ENCODE measurements at regions not wholly inside any gene's neighbourhood (a gene's known extent, or its start where the extent isn't known, plus 50 kb on each side); places are given as distances from the start of the nearest gene placed in this dataset.

DNA sequence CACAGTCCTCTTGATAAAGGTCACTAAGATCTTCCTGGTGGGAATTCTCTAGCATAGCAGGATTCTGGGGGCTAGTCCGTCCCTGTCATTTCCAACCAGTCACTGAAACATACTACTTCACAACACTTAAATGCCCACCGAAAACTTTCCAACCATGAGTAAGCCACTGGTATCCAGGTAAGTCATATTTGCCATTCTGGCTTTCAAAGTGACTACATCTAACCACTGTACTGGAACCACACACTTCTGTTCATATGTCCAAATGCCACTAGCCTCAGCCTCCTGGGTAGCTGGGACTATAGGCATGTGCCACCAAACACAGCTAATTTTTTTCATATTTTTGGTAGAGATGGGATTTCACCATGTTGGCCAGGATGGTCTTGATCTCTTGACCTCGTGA, 64.3 kb upstream of the VANGL1 start:
- DNase-seq (ENCODE audit: low spot score), result no peak

DNA sequence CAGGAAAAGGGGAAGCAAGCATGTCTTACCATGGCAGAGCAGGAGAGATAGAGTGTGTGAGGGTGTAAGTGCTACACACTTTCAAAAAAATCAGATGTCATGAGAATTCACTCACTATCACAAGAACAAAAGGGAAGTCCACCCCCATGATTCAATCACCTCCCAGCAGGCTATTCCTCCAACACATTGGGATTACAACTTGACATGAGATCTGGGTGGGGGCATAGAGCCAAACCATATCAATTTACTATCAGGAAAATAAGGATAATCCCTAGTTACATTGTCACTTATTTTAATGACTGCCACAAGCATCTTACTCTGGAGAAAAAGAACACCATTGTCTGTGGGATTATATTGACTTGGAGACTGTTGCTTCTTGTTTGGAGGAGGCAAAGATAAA, 66.1 kb upstream of the VANGL1 start:
- no peak for DNase-seq (ENCODE audit: low spot score)

DNA sequence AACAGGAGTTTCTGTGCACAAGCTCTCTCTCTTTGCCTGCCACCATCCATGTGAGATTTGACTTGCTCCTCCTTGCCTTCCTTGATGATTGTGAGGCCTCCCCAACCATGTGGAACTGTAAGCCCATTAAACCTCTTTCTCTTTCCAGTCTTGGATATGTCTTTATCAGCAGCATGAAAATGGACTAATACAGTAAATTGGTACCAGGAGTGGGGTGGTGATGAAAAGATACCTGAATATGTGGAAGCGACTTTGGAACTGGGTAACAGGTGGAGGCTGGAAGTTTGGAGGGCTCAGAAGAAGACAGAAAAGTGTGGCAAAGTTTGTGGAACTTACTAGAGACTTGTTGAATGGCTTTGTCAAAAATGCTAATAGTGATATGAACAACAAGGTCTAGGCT, 69.1 kb upstream of the VANGL1 start:
- DNase-seq (ENCODE audit: low spot score), result no peak

DNA sequence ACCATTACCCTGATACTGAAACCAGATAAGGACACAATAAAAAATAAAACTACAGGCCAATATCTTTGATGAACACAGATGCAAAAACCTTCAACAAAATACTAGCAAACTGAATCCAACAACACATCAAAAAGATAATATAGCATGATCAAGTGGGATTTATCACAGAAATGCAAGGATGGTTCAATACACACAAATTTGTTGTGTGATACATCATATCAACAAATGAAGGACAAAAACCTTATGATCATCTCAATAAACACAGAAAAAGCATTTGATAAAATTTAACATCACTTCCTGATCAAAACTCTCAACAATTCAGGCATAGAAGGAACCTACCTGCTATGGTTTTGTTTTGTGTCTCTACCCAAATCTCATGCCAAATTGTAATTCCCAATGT, 74.3 kb upstream of the VANGL1 start:
- DNase-seq (ENCODE audit: low spot score), result no peak

DNA sequence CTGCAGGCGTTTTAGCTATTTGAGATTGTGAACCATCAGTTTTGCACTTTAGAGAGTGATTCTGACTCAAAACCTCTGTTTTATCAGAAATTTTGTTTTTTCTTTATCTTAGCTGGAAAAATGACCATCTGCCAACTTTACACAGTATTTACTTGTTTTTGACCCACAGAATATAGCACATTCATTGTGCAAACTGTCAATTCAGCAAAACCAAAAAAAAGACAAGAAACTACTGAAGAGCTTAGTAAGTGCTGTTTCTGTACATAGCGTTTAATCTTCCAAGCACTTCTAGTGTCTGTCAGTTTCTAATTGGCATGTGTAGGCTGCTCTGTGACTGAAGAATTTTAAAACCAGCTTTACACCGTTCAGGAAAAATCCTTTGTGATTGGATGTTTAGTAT, 76.0 kb upstream of the VANGL1 start:
- no peak for DNase-seq (ENCODE audit: low spot score)

DNA sequence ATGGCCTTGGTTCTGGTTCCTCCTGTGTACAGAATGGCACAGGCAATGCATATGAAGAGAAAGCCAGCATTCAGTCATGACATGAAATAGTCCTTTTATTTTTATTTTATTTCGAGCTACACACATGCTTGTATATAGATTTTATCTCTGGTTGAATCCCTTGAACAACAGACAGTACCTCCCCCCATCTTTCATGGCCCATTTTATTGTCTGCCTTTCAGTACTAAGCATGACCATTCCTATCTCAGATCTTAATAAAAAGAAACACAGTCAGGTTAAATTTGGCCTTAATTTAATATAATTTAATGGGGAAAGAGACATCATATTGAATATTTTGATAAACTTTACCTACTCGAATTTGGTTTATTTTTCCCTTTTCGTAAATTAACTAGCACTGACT, 76.4 kb upstream of the VANGL1 start:
- no peak for DNase-seq (ENCODE audit: low spot score)

DNA sequence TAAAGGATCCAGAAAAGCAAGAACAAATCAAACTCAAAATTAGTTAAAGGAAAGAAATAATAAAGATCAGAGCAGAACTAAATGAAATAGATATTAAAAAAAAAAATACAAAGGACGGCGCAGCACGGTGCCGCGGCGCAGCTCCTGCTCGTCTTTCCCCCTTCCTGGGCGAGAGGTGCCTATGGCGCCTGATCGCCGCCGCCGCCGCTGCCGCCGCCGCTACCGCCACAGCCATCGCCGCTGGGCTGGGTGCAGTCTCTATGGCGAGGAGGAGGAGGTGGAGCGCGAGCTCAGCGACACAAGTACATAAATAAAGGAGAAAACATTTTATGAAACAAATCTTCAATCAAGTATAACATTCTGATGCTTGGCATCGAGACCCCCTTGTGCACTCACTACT, 77.6 kb upstream of the VANGL1 start:
- no peak for DNase-seq (ENCODE audit: low spot score)

DNA sequence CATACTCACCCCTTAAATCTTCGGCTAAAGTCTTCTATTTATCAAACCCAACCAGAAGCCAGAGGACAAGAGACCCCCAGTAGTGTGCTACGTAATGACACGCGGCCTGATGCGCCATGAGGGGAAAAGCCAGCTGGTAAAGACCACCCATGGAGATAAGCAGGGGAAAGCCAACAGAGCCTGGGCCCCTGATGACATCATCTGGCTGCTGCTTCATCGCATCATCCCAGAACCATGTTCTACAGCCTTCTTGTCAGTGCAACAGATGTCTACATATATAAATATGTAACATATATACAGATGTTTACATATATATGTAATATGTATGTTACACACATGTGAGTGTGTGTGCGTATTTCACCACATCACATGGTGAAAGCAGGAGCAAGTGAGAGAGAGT, 81.7 kb upstream of the VANGL1 start:
- DNase-seq (ENCODE audit: low spot score), result no peak

DNA sequence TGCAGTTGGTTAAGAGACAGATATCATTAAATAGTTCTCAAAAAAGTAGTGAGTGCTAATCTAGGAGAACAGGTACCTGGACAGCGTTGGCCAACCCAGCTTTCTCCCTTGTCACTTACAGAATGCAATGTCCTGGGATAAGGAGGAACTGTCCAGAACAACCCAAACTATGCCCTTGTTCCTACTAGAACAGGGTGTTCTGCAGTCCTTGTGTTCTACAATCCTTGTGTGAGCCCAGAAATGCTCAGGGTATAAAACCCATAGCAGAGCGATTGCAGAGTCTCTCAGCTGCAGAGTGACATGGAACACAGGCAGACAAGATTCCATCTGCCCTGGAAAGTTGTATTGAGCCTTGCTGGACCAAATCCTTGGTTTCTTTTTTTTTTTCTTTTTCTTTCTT, 83.5 kb upstream of the VANGL1 start:
- DNase-seq (ENCODE audit: low spot score), result no peak

DNA sequence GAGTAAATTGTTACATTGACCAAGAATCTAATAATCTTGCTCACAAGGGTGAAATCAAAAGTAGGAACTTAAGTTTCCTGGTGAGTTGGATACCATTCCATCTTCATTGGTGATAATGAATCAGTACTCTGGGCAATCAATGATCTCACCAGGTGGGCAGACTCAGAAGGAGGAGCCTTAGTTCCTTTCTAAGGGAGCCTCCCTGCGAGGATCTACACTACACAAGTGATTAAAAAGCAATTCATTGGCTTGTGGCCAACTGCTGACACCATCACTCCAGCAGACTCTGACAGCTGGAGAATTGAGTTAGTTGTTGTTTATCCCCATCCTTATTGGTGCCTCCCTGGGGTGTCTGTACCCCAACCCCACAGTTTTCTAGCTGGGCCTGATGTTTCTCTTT, 84.1 kb upstream of the VANGL1 start:
- peak; percentile 8 for DNase-seq (ENCODE audit: low spot score)

DNA sequence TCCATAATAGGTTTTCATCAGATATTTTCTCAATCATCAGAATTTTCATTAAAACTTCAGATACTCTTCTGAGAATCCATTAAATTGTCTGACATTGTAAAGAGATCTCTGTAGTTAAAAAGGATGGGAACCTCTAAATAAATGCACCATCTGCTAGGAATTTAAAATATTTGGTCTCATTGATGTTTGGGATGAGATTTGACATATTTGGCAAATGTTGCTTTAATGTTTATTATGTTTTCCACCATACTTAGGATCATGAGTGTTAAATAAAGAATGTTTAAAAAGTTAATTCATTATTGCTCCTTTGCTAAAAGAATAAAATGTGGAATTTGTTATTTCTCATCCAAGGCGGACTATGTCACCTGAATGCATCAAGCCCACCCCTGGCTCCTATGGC, 85.5 kb upstream of the VANGL1 start:
- no peak for DNase-seq (ENCODE audit: low spot score)

DNA sequence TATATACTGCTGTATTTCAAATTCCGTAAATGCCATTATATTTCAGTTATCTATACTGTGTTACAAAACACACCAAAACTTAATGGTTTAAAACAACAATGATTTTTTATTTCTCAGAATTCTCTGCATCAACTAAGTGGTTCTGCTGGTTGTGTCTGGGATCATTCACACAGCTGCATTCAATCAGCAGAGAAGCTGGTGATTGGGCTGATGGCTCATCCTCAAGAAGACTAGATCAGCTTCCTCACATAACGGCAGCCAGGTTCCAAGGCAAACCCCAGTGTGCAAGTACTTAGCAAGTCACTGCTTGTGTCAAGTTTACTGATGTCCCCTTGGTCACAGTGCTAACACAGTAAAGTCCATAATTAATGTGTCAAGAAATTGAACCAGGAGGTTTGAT, 86.3 kb upstream of the VANGL1 start:
- no peak for DNase-seq (ENCODE audit: low spot score)

DNA sequence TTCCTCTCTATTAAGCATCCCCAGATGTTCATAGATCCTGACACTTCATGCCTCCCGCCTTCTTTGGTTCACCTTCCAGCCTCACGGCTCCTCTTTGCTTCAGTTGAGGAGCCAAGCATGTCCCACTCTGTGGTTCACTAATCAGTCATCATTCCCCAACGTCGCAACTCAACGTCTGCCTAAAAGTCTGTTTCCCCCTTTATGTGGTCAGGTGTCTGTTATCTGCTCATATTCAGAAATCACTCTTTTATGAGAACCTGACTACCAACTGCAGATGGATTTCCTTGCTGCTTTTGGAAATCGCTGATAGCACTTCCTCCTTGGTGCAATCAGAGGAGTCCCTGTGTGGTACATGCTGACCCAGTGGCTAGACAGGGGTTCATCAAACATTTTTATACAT, 94.1 kb upstream of the VANGL1 start:
- no peak for DNase-seq (ENCODE audit: low spot score)

DNA sequence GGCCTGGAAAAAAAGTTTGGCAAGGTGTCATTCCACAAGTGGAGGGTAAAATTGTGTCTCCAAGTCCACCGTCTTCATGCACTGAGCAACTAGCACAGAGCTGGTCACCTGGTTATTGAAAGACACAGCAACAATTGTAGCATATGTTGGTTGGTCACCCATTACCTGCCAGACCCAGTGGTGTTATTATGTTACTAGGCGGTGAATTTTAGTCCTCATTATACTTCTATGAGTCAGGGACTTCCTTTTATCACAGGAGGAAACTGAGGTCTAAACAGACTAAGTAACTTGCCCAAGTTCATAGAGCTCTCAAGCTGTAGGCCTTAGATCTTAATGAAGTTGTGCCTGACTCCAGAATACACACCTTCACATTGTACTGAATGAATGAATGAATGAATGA, 94.9 kb upstream of the VANGL1 start:
- DNase-seq (ENCODE audit: low spot score), result no peak

DNA sequence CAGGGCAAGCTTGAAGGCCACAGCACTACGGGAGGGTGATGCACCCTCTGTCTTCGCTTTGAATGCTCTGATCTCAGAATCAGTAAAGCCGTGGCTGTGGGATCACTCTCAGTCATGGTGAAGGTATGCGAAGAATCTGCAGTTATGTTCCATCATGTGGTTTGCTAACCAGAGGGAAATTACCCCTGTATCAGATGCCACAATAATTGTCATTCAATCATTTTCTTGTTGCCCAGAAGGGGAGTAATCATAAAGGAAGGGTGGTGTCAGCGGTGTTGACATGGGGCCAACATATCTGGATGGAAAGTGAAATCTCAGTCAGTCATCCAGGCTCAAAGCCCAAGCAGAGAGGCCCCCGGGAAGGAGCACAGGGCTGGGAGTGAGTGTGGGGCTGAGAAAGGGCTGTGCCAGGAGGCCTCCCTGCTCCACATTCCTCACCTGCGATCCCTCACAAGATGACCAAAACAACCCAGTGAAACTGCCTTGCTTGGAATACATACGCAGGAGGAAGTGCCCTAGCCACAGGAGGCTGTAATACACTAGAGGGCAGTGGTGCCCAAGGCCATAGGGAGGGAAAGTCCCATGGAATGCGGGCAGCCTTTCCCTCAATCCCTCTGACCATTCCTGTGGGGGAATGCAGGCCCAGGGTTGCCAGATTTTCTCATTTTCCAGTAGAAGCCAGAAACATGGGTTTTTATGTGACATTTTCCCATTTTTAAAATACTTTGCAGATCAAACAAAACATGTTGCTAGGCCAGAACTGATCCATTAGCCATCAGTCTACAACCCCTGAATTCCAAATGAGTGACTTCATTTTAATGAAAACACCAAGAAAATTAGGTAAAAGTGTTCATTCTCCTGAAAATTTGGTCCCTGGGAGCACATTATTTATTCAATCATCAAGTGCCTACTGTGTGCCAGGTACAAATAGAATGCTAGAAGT, 95.7 kb upstream of the VANGL1 start:
- DNase-seq (ENCODE audit: low spot score), result peak; percentile 75

DNA sequence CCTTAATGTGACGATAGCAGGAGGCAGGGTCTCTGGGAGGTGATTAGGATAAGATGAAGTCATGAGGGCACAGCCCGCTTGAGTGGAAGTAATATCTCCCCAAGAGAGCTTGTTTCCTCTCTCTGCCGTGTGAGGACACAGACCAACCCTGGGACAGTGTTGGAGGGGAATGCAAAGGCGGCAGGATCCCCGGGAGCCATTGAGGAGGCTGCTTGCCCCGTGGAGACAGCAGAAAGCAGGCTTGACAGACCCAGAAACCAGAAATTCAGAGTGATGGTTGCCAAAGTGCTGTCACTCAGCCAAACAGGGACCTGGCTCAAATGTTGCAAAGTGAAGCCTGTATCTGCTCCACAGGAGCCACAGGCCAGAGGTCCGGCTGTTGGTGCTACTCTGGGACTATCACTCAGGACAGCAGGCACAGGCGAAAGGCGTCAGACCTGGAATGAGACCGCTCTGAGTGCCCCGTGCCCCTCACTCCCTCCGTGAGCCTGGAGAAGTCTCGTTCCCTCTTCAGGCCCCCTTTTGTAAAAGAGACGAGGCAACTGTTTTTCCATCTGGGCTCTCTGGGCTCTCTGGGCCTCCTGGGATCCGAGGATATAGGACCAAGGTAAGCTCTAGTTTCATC, 96.6 kb upstream of the VANGL1 start:
- DNase-seq (ENCODE audit: low spot score), result no peak

DNA sequence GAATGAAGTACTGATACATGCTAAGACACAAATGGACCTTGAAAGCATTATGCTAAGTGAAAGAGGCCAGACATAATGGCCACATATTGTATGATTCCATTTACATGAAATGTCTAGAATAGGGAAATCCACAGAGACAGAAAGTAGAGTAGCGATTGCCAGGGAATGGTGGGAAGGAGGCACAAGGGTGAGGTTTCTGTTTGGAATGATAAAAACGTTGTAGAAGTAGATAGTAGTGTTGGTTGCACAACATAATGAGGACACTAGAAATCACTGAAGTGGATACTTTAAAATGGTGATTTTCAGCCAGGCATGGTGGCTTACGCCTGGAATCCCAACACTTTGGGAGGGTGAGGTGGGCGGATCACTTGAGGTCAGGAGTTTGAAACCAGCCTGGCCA, 97.6 kb upstream of the VANGL1 start:
- DNase-seq (ENCODE audit: low spot score), result no peak

DNA sequence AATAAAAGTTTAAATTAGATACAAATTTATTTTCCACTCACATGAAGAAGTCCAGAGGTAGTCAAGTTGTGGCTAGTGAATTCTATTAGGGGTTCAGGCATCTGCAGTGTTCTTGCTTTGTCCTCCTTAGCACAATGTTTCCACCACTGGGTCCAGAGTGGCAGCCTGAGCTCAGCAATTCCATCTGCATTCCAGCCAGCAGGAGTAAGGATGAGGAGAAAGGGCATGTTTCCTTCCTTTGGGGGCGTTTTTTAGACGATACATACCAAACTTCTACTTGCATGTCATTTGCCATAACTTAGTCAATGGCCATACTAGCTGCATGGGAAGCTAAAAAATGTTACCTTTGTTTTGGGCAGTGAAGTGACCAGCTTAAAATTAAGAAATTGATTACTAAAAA, 98.5 kb upstream of the VANGL1 start:
- no peak for DNase-seq (ENCODE audit: low spot score)

DNA sequence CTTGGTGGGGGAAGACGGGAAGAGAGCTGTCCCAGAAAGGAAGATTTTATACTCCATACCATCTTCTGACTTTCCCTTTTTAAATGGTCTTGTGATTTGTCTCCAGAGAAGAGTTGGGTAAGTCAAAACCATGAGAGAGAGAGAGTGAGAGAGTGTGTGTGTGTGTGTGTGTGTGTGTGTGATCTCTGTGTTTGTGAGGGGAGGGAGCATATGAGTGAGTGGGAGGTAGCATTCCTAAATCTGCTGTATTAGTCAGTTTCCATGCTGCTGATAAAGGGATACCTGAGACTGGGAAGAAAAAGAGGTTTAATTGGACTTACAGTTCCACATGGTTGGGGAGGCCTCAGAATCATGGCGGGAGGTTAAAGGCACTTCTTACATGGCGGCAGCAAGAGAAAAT, 102.0 kb upstream of the VANGL1 start:
- no peak for DNase-seq (ENCODE audit: low spot score)

DNA sequence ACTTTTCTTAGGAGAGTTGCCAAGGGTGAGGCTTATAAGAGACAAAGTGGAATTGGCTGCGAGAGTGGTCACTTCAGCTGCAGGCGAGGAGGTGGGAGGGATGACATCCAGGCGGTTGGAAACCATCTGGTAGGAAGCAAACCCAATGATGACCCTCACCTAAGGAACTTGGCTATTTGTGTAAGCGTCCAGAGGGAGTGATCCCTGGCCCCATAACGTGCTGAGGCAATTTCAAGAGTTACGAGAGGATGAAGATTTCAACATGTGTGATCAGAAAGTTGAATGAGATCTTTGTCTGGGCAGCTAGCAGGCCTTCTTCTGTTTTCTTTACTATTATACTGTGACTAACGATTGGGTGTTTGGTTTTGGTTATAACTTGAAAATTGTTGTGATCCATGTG, 102.7 kb upstream of the VANGL1 start:
- no peak for DNase-seq (ENCODE audit: low spot score)

DNA sequence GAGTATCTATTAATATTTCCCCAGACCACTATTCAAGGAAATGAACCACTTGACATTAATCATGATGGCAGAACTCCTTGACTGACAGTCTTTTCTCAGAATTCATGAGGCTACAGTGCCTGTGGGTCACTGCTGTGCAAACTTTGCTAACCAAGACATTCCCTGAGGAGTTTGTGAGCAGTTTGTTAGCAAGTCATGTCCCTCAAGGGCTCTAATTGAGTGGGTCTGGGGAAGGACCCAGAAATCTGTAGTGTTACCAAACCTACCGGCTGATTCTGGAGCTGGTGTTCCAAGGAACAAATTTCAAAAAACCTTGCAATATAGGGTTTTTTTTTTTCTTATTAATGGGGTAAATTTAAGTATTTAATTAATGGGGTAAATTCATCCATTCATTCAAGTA, 103.2 kb upstream of the VANGL1 start:
- no peak for DNase-seq (ENCODE audit: low spot score)

DNA sequence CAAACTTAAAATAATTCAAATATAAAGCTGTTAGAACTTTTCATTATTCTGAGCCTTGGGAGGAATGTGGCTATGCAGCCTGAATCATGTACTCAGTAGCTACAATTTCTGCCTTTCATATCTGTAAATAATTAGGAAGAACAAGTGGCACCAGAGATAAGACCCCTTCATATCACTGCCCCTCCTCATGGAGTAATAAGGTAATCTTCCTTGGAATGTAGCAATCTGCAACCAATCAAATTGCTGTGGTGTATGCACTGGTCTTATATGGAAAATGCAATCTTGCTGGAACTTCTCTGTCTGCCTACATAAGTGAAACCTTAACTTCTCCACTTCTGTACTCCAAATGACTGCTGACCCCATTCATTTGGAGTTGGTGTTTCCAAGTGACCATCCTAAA, 104.4 kb upstream of the VANGL1 start:
- DNase-seq (ENCODE audit: low spot score), result no peak

DNA sequence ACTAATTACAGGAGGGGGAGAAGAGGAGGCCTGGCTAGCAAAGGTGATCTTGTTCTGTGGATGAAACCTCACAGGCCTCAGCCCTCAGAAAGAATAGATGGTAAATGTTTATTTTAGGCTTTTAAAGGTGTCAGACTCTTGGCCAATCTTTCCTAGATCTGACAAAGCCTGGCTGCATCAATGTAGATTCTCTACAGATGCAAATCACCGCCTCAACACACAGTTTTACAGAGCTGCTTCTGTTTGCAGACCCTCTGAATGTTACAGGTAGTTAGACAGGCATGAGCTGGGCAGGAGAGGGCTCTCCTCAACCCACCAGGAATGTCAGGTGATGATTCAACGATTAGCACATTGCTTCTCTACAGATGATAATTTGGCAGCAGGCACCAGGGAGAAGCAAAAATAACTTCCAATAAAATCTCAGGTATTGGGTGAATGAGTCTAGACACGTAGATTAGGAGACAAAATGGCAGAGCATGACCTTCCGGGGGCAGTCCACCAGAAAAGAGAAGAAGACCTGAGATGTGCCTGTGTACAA, 105.4 kb upstream of the VANGL1 start:
- DNase-seq (ENCODE audit: low spot score), result no peak

DNA sequence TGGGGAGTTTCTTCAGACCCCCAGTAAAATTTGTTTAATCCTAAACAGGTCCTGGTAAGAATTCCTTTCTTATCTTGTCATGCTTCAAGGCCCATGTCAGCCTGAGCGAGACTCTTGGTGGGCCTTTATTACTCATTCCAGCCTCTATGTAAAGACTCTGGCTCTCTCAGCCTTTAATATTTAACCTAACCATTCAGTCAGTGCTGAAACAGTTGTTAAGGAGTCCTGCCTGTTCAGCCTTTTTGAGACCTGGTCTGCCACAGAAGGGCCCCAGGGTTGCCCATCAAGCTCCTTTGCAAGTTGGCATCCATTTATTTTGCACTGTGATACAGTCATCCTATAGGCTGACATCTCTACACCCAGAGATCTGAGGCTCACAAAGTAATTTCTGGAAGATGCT, 107.7 kb upstream of the VANGL1 start:
- no peak for DNase-seq (ENCODE audit: low spot score)

All from RKO (cell line).